ENCODE measurements at regions not wholly inside any gene's neighbourhood (a gene's known extent, or its start where the extent isn't known, plus 50 kb on each side); places are given as distances from the start of the nearest gene placed in this dataset.

GRCh38 chr11:109015283-109015682 lies 350.4 kb downstream of the DDX10 start:
- no peak overlapping the region for H3K27ac Mint-ChIP-seq (ENCODE audit: unreplicated experiment)
- H3K4me3 Mint-ChIP-seq (ENCODE audit: unreplicated experiment) = no peak overlapping the region
- DNase-seq (ENCODE audit: low spot score) = no peak
- TF ChIP-seq CTCF (IDR thresholded peaks at IDR 0.05) = no peak
- no peaks in the 10 kb centered on the region for H3K4me1 Mint-ChIP-seq (ENCODE audit: low read depth)
- H3K27me3 Mint-ChIP-seq (ENCODE audit: low read depth) = no peaks in the 10 kb centered on the region
- no peaks in the 10 kb centered on the region for H3K36me3 Mint-ChIP-seq (ENCODE audit: low read depth)
- H3K9me3 Mint-ChIP-seq (ENCODE audit: low read depth) = no peaks in the 10 kb centered on the region

- no peak for DNase-seq (ENCODE audit: low spot score)
- TF ChIP-seq CTCF (IDR thresholded peaks at IDR 0.05) = no peak
- Mint-ChIP-seq H3K36me3 (ENCODE audit: low read depth) (no peaks in the 10 kb centered on the region), H3K27ac (ENCODE audit: unreplicated experiment) (no peak overlapping the region), H3K4me1 (ENCODE audit: low read depth) (no peaks in the 10 kb centered on the region), H3K4me3 (ENCODE audit: unreplicated experiment) (no peak overlapping the region), H3K27me3 (ENCODE audit: low read depth) (no peaks in the 10 kb centered on the region), H3K9me3 (ENCODE audit: low read depth) (no peaks in the 10 kb centered on the region)
Observed at GRCh38 chr11:109016724-109017123, 351.9 kb downstream of the DDX10 start.

- Mint-ChIP-seq H3K9me3 (ENCODE audit: low read depth) (no peaks in the 10 kb centered on the region), H3K27me3 (ENCODE audit: low read depth) (no peaks in the 10 kb centered on the region), H3K27ac (ENCODE audit: unreplicated experiment) (no peak overlapping the region), H3K4me3 (ENCODE audit: unreplicated experiment) (no peak overlapping the region), H3K36me3 (ENCODE audit: low read depth) (no peaks in the 10 kb centered on the region), H3K4me1 (ENCODE audit: low read depth) (no peaks in the 10 kb centered on the region)
- DNase-seq (ENCODE audit: low spot score) = no peak
- TF ChIP-seq CTCF (IDR thresholded peaks at IDR 0.05) = no peak
Observed at GRCh38 chr11:109017489-109017888, 352.6 kb downstream of the DDX10 start.

GRCh38 chr11:109018639-109019038 lies 353.8 kb downstream of the DDX10 start:
- H3K36me3 Mint-ChIP-seq (ENCODE audit: low read depth) = no peaks in the 10 kb centered on the region
- DNase-seq (ENCODE audit: low spot score) = no peak
- H3K4me1 Mint-ChIP-seq (ENCODE audit: low read depth) = no peaks in the 10 kb centered on the region
- H3K9me3 Mint-ChIP-seq (ENCODE audit: low read depth) = peaks cover 2% of the 10 kb centered on the region
- no peak overlapping the region for H3K27ac Mint-ChIP-seq (ENCODE audit: unreplicated experiment)
- no peaks in the 10 kb centered on the region for H3K27me3 Mint-ChIP-seq (ENCODE audit: low read depth)
- H3K4me3 Mint-ChIP-seq (ENCODE audit: unreplicated experiment) = no peak overlapping the region
- TF ChIP-seq CTCF (IDR thresholded peaks at IDR 0.05) = no peak

- Mint-ChIP-seq H3K4me3 (ENCODE audit: unreplicated experiment) (no peak overlapping the region), H3K9me3 (ENCODE audit: low read depth) (peaks cover 9% of the 10 kb centered on the region), H3K27ac (ENCODE audit: unreplicated experiment) (no peak overlapping the region), H3K27me3 (ENCODE audit: low read depth) (no peaks in the 10 kb centered on the region), H3K36me3 (ENCODE audit: low read depth) (peaks cover 3% of the 10 kb centered on the region), H3K4me1 (ENCODE audit: low read depth) (no peaks in the 10 kb centered on the region)
- TF ChIP-seq CTCF (IDR thresholded peaks at IDR 0.05) = no peak
- no peak for DNase-seq (ENCODE audit: low spot score)
Observed at GRCh38 chr11:109019342-109019936, 354.6 kb downstream of the DDX10 start.
